Islet of Langerhans (tissue), 1 donor: ENCODE measurements at regions not wholly inside any gene's neighbourhood (a gene's known extent, or its start where the extent isn't known, plus 50 kb on each side); places are given as distances from the start of the nearest gene placed in this dataset.

Source experiments
- FAIRE-seq: peaks from one replicate; lab custom pipeline; 2011; peaks lifted over from hg19 to GRCh38; lab: Jason Lieb, UNC

DNA sequence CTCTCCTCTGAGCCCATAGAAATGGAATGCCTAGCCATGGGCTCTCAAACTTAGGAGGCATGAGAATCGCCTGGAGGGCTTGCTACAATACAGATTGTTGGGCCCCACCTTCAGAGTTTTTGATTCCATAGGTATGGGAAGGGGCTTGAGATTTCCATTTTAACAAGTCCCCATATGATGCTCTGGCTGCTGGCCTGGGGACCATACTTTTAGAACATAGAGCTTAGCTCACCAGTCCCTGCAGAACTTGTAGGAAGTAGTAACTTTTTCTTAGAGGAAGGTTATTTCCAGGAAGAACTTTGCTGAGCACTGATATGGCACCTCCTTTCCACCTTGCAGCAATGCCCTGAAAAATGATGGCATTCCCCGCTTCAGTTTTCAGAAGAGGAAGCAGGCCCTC lies 177.0 kb upstream of the ZMIZ1 start:
- no peak for FAIRE-seq

DNA sequence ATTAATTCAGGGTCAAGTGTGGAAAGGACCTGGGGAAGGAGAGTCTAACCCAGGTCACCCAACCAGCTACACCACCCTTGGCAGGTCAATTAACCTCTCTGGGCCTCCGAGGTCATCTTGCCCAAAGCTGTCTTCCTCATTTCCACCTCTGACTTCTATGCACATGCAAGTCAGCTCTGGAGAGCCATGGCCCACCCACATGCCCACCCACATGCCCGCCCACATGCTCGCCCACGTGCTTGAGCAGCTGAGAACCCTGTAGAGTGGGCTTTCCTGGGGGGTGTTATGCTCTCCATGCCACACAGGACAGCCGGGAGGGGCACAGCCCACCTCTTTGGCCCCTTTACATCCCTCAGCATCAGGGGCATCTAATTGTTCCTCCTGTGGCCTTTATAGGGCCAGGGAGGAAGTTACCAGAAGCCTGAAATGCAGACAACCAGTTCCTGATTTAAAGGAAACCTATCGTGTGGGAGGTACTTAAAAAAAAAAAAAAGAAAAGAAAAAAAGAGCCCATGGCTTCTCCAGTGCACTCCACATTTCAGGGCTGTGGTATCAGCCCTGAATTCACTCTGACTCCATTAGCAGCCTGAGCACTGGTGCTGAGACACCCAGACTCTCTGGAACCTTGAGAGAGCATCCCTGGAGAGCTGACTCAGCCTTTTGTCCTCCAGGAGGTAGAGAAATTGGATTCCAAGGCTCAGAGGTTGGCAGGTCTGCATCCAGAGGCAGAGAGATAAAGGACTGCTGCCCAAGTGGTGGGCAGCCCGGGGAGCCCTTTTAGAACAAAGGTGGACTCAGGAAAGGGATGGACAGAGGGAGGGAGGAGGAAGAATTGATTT lies 176.2 kb upstream of the ZMIZ1 start:
- no peak for FAIRE-seq

DNA sequence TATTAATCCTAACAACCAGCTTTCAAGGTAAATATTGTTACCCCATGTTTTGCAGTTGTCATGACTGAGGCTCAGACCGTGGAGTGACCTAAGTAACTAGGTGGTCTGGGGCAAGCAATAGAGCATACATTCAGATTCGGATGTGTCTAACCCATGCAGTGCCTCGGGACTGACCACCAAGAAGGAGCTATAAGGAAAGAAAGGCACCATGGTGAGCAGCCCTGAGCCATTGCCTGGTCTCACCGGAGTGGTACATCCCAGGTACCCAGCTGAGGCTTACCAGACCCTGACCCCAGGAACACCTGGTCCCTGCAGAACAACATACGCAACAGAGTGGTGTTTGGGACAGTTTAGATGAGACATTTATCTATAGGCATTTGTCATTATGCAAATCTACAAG lies 175.5 kb upstream of the ZMIZ1 start:
- FAIRE-seq: no peak

DNA sequence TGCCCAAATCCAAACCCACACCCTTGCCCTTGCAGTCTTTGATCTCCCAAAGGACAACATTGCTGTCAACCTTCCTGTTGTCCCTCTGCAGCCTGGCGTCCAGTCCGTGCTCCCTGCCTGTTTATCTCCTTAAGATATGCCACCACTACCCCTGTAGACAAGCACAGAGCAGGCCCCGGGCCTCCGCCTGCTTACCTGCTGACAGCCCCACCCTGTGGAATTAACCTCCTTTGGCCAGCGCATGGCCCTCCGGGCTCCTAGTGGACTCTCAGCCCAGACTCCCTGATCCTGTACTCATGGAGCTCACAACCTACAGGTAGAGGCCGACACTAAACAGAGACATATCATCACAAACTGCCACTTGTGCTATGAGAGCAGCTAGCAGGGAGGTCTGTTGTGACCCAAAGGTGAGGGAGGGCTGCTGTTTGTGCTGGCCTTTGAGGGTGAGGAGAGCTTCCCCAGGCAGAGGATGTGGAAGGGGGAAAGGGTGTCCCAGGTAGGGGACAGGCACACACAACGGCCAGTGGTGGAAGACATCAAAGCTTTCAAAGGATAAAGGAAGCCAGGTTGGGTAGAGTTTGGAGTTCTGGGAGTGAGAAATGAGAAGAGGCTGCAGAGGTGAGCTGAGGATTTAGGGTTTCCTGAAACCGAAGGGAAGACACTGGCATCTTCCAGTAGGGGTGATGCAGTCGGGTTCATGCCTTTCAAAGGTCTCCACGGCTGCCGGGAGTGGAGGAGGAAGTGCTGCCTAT lies 174.5 kb upstream of the ZMIZ1 start:
- FAIRE-seq: no peak

DNA sequence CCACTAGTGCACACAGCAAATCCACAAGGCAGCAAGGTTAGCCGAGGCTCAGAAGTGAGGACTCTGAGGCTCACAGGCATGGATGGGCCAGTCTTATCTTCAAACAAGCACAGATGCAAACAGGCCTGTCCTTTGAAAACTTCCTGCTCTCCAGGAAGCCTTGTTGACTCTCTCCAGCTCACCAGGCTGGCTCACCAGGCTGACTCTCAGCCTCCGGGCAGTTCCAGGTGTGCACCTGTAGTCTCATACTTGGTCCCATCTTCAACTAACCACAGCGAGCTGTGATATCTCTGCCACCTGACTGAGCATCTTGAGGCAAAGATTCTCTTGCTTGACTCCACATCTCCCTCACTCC lies 173.9 kb upstream of the ZMIZ1 start:
- no peak for FAIRE-seq

DNA sequence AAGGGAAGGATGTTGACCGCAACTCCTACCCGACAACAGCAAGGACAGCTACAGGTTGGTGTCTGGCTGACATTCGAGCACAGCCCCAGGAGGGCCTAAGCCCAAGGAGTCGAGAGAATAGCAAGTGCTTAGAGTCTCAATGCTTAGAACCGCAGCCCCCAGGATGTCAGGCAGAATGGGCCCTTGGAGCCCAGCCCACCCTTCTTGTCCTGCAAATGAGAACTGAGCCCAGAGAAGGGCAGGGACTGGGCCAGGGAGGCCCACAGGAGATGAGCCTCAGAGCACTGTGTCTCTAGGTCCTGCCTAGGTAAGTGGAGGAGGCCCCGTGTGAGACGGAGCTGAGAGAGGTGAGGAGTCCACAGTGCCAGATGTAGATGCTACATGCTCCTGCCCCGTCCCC lies 173.3 kb upstream of the ZMIZ1 start:
- no peak for FAIRE-seq

DNA sequence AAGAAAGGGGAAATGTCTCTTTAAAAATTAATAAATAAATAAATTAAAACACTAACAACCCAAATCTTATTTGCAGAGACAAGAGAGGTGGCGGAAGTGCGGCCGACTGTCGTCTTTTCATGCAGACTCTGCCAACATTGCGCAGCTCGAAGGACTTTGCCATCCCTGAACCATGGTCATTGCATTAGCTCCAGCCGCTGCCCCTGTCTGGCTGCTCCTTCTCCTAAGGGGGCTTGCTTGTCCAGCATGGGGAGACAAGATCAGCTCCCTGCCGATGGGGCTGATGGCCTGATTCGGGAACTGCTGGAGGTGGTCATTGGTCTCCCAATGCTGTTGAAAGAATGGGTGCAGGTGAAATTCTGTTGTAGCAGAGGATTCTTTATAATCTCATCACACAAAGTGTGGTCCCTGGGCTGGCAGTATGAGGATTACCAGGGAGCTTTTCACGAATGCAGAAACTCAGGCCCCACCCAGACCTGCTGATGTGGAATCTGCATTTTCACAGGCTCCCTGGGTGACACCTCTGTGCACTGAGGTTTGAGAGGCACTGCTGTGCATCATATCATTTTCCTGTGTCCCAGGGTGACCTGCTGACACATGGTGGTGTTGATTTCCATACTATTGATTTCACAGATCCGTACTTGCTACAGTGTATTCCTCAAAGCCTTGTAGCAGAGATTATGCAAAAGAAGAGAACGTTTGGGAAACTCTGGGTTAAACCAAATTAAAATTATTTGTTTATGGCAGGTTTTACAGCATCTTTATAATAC lies 172.4 kb upstream of the ZMIZ1 start:
- FAIRE-seq: no peak

DNA sequence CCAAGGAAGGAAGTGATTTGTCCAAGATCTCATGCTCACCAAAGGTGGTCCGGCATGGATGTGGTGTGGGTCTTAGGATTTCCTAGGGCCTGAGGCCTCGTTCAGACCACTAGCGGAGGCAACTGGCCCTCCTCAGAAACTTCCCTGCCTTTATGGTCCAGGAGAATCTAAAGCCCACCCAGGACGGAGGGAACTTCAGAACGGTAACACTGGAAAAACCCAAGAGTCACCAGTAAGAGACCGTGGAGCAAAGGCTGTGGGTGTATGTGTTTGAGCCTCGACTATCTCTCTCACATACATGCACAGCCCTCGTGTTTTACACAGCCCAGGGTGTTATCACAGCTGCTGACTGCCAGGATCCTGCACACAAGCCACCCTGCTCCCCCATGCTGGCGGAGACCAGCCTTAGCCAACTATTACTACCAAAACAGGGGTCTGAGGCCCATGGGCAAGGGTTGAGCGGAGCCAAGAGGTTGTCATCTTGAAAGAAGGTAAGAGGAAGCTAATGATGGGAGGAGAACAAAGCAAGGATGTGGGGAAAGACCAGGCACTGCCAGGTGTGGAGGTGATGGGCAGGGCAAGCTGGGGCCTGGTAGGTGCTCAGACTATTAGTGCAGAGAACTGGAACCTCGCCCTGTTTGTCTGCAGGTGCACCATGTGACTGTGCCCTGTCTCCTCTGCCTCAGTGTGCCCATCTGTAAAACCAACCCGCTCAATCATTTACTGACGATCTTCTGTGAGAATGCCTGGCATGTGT lies 170.2 kb upstream of the ZMIZ1 start:
- FAIRE-seq: no peak

DNA sequence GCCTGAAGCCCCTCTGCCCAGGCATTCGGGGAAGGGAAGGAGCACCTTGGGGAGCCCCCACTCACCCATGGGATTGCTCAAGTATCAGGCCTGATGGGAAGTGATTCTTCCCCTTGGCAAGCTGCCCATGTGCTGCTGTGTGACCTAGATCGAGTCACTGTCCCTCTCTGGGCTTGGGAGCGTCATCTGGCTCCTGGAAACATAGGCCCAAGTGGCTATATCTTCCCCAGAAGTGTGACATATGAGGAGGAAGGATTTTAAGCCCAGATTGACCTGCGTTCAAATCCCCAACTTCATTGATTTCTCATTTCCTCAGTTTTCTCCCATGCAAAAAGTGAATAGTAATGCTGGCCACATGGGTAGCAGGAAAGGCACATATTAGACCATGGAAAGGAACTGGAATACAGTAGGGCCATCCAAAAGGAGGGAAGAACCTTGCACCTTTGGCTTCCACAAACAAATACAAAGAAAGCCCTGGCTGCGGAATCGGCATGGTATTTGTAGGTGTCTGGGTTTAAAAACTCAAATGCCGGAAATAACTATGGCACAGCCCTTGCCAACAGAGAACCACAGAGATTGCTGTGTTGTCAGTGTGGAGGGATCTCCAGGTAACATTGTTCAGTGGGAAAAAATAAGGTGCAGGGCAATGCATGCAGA lies 169.5 kb upstream of the ZMIZ1 start:
- no peak for FAIRE-seq

DNA sequence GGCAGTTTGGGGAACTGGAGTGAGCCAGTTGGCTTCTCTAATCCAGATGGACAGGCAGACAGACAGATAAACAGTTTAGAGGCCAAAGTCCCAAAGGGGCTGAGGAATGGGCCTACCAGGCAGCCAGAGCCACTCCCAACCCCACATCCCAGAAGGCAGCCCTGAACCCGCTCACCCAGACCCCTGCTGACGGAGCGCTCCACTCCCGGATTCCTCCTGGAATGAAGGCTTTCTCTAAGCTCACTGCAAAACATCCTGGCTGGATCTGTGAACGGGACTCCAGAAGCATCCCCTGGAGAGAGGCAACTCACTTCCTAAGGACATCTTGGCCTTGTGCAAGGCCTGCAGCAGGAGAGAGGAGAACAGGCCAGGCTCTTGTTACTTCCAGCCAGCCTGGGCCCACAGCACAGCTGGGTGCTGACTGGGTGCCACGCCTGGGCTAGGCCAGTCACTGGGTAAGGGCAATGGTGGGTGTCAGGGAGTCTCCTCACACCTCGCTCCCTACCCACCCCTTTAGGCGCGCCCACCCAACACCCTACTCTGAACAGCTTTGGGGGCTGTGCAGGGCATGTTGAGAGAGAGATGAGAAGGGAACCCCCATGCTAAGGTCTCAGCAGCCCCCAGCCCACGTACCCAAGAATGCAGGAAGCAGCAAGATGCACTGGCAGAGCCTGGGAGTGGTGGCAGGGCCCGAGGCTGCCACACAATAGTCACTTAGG lies 168.6 kb upstream of the ZMIZ1 start:
- FAIRE-seq: no peak

DNA sequence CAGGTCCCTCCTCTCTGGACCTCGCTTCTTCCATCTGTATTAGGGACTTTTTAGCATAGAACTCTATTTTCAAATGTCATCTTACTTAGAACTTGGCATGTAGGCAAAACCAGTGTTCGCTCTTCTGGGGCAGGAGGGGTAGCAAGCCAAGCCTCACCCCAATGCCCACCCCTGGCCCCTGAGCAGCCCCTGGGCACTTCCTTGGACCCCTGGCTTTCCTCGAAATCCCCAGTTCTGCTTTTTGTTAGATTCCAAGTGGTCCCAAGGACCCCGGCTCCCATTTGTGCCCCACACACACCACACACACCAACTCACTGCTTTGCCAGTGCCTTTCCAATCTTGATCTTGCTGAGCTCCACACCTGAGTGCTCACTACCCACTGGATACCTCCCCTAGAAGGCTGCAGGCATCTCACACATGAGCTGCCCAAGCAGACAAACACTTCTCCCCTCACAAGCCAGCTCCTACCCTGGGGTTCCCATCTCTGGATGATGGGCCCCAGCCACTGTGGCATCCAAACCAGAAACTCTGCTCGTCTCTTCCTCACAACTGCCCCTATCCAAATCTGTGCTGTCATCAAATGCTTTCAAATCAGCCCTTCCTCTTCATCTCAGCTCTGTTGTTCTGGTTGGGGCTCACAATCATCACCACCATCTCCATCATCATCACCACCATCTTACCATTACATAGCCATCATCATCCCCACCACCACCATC lies 167.9 kb upstream of the ZMIZ1 start:
- no peak for FAIRE-seq

DNA sequence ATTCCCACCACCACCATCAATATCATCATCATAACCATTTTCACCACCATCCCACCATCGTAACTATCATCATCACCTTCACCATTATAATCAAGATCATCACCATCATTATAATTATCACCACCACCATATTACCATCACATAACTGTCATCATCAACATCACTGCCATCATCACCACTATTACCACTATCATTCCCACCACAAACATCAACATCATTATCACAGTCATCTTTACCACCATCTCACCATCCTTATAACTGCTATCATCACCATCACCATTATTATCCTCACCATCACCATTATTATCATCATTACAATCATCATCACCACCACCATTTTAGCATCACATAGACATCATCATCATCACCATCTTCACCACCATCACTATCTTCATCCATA lies 167.1 kb upstream of the ZMIZ1 start:
- FAIRE-seq: no peak

DNA sequence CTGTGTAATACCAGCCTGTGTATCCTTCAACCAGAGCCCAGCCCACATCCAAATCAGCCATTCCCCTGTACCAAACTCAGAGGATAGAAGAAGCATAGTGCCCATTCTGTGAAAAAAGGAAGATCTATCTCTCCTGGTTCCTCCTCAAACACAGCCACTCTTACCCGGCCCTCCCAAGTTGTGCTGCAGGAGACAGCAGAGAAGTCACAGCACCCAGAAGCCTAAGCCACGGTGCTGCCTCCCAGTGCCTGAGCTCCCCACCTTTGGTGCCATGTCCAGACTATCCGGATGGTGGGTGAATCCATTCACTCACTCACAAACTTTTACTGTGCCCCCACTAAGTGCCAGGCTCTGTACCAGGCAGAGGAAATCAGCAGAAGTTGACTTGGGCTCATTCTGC lies 166.0 kb upstream of the ZMIZ1 start:
- FAIRE-seq: no peak

DNA sequence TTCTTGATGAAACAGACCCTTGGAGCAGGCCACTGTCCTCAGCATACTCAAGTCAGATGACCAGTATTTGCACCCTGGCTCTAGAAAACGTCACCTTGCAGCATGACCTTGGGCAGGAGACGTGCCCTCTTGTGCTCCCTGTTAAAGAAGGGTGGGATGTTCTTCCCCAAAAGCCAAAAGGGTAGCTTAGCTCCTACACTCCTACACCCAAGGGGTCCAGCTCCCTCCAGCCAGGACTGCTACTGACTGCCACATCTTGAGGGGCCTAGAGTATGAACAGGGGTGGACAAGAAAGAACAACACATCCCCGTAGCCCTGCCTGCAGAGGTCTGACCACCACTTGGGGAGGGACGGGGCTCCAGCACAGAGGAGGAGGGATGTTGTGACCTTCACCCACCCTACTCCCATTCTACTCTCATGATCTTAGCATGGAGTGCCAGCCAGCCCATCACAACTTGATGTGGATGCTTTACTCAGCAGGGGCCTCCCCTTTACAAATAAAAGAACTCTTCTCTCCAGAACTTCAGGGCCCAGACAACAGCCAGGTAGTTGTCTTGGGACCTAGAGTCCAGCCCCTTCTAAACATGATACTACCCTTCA lies 165.3 kb upstream of the ZMIZ1 start:
- no peak for FAIRE-seq

DNA sequence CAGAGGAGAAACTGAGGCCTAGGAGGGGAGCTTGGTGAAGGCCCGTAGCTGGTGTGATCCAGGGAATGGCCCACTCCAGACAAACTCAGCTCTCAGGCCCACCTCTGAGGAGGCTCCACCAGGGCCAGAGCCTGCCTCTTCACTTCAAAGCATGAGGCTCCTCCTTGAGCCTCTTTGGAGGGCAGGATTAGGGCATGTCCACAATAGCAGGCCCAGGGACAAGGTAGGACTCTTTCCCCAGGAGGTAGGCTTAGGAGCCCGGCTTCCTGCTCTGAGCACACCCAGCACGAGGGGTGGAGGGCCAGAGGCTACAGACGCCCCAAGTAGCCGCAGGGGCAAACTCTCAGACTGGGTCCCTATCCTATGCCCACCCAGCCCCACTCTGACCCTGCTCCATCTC lies 164.6 kb upstream of the ZMIZ1 start:
- FAIRE-seq: no peak

DNA sequence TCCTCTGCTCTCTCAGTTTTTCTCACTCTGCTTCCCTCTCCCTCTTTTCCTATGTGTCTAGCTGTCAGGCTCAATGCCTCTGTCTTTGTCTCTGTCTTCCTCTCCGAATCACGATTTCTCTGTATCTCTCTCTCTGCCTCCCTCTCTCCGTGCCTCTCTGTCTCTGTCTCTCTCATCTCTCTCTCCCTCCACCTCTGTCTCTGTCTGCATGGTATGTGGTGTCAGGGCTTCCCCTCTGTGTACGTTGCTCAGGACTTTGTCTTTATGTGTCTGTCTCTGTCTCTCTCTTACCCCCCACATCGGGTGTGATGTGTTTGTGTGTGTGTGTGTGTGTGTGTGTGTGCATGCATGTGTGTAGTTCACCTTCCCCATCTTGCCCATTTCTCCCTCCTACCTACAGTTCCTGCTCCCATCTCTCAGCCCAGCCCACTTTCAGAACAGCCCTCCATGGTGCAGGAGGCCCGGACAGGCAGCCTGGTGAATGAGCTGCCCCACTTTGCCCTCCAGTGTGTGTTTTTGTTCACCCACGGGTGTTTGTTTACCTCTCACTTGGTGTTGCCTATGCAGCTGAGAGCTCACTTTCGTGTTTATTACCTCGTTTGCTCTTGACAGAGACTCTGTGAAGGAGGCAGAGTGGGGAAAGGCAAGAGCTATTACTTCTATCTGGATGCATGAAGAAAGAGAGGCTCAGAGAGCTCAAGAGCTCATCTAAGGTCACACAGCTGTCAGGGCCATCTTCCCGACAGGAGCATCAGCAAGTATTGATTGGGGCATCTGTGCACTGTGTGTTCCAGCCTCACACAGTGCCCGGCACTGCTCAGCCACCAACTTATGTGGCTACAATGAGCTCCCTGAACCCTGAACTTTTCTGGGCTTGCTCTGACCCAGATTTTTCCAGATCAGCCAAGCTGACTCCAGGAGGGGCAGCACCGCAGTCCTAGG lies 163.5 kb upstream of the ZMIZ1 start:
- no peak for FAIRE-seq

DNA sequence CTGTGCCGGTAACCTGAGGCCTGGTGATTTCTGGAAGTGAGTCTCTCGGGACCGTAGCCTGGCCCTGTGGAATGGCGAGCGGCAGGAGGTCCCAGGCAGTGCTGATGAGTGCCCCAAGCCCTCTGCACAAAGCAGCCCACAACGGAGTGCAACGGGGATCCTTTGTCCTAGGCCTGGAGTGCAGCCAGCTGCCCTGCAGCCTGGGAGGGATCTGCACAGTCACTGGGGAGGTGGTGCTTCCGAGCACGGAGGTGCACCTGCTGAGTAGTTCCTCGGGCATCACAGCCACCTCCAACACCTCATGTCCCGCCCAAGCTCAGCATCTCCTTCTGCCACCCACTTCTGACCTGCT lies 162.8 kb upstream of the ZMIZ1 start:
- FAIRE-seq: no peak

DNA sequence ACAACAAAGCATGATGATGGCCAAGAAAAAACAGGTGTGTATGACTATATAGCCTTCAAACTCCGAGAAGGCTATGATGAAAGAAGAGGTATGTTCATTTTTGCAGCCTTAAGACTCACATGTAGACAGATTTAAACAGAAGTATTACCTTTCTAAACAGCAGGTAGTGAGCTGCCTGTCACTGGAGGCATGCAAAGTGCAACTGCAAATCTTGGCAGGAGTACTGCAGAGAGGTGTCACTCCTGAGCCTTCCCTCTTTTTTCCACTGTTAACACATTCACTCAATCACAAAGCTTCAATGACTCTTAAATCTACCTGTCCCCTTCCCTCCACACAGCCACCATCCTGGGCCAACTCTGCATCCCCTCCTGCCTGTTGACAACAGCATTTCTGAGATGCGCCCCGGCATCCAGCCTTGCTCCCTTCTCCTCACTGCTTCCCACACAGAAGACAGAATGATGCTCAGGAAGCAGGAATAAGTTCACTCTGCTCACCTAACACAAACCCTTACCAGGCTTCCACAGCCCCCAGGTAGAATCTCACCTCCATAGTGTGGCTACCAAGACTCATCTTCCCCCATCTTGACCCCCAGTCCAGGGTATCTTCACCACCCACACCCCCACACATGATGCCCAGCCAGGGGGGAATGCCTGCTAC lies 161.9 kb upstream of the ZMIZ1 start:
- no peak for FAIRE-seq
